Loucy (cell line): ENCODE measurements at regions not wholly inside any gene's neighbourhood (a gene's known extent, or its start where the extent isn't known, plus 50 kb on each side); places are given as distances from the start of the nearest gene placed in this dataset.

Experiments used
- CTCF ChIP-seq: fragments of 200-600 bp; sonication (generic); conservative IDR thresholded peaks from 2 replicates; pipeline ENCODE4 v1.5.1; 2014; ENCODE audit warnings: mild to moderate bottlenecking, antibody characterized with exemption, low read length
- EZH2phosphoT487 ChIP-seq: fragments of 200-600 bp; IDR thresholded peaks from 2 replicates; pipeline ENCODE4 v1.6.1; 2018; ENCODE audit warnings: antibody characterized with exemption, mild to moderate bottlenecking, moderate library complexity, borderline replicate concordance

- TF ChIP-seq CTCF (no peak), EZH2phosphoT487 (no peak)
These were observed 558.8 kb upstream of the GRIA3 start for GRCh38 chrX:122625239-122625638.
